ENCODE measurements at regions not wholly inside any gene's neighbourhood (a gene's known extent, or its start where the extent isn't known, plus 50 kb on each side); places are given as distances from the start of the nearest gene placed in this dataset.

- intact Hi-C loops (cut with DNase I; ENCODE audit: low total_unique reads) (no loop called here), in situ Hi-C loops (cut with MboI; ENCODE audit: low sequenced_read_pairs in 4 of 4) (loop anchor here in 1 of 4 donors (10.0 kb wide), 1 partner anchor 686 kb away; no protein-coding TSS in a partner anchor)
These were observed 68.2 kb upstream of the SLC35G4 start for GRCh38 chr18:11541179-11541578.

DNA sequence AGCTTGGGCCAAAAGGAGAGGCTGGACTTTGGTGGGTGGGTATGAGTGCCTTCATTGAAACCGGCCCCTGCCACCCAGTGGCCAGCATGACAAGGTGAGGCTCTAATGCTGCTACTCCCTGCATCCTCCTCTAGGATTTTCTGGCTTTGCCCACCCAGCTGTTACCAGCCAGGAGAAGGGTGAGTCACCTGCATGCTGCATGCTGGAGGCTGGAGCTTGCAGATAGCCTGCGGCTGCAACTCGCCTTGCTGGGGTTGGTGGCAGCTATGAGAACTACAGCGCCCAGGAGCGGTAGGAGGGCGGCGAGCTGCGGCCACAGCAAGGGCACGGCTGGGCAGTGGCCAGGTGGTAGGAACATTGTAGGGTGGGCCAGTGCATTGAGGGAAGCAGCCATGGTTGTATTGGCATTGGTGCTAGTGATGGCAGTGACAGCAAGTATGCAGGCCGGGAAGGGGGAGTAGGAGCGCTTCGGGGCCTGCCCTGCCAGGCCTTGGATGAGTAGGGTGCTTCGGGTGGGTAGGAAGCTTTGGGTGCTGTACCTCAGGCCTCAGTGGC lies 75.4 kb upstream of the SLC35G4 start:
- intact Hi-C loops (cut with DNase I; ENCODE audit: low total_unique reads), result no loop called here
- Histone ChIP-seq H3K36me3 (no peaks in the 10 kb centered on the region), H3K27me3 (no peaks in the 10 kb centered on the region), H3K9me3 (no peaks in the 10 kb centered on the region), H3K27ac (no peak overlapping the region), H3K4me1 (no peaks in the 10 kb centered on the region), H3K4me3 (no peak overlapping the region)
- in situ Hi-C loops (cut with MboI; ENCODE audit: low sequenced_read_pairs in 4 of 4), result no loop called here
- ATAC-seq (no peak), DNase-seq (no peak)
- no peak for TF ChIP-seq POLR2A (IDR thresholded peaks at IDR 0.05)
- TF ChIP-seq, protein P1, sequence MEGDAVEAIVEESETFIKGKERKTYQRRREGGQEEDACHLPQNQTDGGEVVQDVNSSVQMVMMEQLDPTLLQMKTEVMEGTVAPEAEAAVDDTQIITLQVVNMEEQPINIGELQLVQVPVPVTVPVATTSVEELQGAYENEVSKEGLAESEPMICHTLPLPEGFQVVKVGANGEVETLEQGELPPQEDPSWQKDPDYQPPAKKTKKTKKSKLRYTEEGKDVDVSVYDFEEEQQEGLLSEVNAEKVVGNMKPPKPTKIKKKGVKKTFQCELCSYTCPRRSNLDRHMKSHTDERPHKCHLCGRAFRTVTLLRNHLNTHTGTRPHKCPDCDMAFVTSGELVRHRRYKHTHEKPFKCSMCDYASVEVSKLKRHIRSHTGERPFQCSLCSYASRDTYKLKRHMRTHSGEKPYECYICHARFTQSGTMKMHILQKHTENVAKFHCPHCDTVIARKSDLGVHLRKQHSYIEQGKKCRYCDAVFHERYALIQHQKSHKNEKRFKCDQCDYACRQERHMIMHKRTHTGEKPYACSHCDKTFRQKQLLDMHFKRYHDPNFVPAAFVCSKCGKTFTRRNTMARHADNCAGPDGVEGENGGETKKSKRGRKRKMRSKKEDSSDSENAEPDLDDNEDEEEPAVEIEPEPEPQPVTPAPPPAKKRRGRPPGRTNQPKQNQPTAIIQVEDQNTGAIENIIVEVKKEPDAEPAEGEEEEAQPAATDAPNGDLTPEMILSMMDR (IDR thresholded peaks at IDR 0.05 in 4 of 5, conservative IDR thresholded peaks at IDR 0.05 in 1 of 5), result no peak

More at GRCh38 chr18:11541179-11541578, 68.2 kb upstream of the SLC35G4 start:
- no peaks in the 10 kb centered on the region for H3K9me3 ChIP-seq
- no peak for TF ChIP-seq POLR2A (IDR thresholded peaks at IDR 0.05)
- TF ChIP-seq, protein P1 (IDR thresholded peaks at IDR 0.05 in 4 of 5, conservative IDR thresholded peaks at IDR 0.05 in 1 of 5), result no peak
- no peaks in the 10 kb centered on the region for H3K36me3 ChIP-seq
- ATAC-seq, result no peak
- no peaks in the 10 kb centered on the region for H3K27me3 ChIP-seq
- H3K4me3 ChIP-seq, result no peak overlapping the region
- DNase-seq, result no peak
- no peaks in the 10 kb centered on the region for H3K4me1 ChIP-seq
- H3K27ac ChIP-seq, result no peak overlapping the region

DNA sequence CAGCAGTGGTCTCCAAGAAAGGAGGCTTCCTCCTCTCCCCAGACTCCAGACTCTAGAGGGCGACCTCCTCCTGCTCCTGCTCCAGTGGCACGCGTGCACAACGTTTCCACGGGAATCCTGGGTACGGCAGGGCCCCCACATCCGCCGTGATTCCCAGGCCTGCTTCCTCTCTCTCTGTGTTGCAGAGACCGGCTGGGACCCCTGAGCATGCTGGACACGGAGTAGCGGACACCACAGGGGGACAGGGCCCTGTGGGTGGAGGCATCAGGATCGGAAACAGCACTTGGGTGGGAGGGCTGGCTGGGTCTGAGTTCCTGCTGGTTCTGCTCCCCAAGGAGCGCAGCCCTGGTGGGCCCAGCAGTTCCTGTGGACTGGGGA lies 75.9 kb upstream of the SLC35G4 start:
- TF ChIP-seq, protein P1 (IDR thresholded peaks at IDR 0.05 in 4 of 5, conservative IDR thresholded peaks at IDR 0.05 in 1 of 5), result no peak
- no peak for TF ChIP-seq POLR2A (IDR thresholded peaks at IDR 0.05)
- in situ Hi-C loops (cut with MboI; ENCODE audit: low sequenced_read_pairs in 4 of 4), result no loop called here
- intact Hi-C loops (cut with DNase I; ENCODE audit: low total_unique reads), result no loop called here
- DNase-seq (no peak), ATAC-seq (no peak)
- Histone ChIP-seq H3K9me3 (no peaks in the 10 kb centered on the region), H3K36me3 (no peaks in the 10 kb centered on the region), H3K4me1 (no peaks in the 10 kb centered on the region), H3K27me3 (no peaks in the 10 kb centered on the region), H3K27ac (no peak overlapping the region), H3K4me3 (no peak overlapping the region)

GRCh38 chr18:11532758-11533512 lies 76.5 kb upstream of the SLC35G4 start:
- Histone ChIP-seq H3K36me3 (no peaks in the 10 kb centered on the region), H3K27me3 (no peaks in the 10 kb centered on the region), H3K4me3 (no peak overlapping the region), H3K4me1 (no peaks in the 10 kb centered on the region), H3K9me3 (no peaks in the 10 kb centered on the region), H3K27ac (no peak overlapping the region)
- ATAC-seq, result no peak
- in situ Hi-C loops (cut with MboI; ENCODE audit: low sequenced_read_pairs in 4 of 4) (no loop called here), intact Hi-C loops (cut with DNase I; ENCODE audit: low total_unique reads) (no loop called here)
- DNase-seq, result no peak
- TF ChIP-seq, protein P1 (IDR thresholded peaks at IDR 0.05 in 4 of 5, conservative IDR thresholded peaks at IDR 0.05 in 1 of 5), result no peak
- TF ChIP-seq POLR2A (IDR thresholded peaks at IDR 0.05), result no peak

All from gastrocnemius medialis (tissue), 4 donors.